NCI-H2081 treated with DMSO at 0.1 percent for 48 hours (cell line): ENCODE measurements at regions not wholly inside any gene's neighbourhood (a gene's known extent, or its start where the extent isn't known, plus 50 kb on each side); places are given as distances from the start of the nearest gene placed in this dataset.

Experiments used
- DNase-seq: peaks from one replicate; lab custom pipeline; 2025; lab: John Stamatoyannopoulos, UW

- no peak for DNase-seq
Observed at GRCh38 chr17:56648321-56648720, 54.8 kb downstream of the NOG start.

GRCh38 chr17:56648806-56649205 is 55.3 kb downstream of the NOG start:
- no peak for DNase-seq

GRCh38 chr17:56652628-56653027 is 59.1 kb downstream of the NOG start:
- no peak for DNase-seq

- DNase-seq: no peak
Observed at GRCh38 chr17:56653877-56654276, 60.4 kb downstream of the NOG start.

- no peak for DNase-seq
Observed at GRCh38 chr17:56656701-56657327, 63.3 kb downstream of the NOG start.

GRCh38 chr17:56658648-56659047 is 65.1 kb downstream of the NOG start:
- DNase-seq: no peak

- DNase-seq: no peak
Observed at GRCh38 chr17:56659622-56660021, 66.1 kb downstream of the NOG start.

GRCh38 chr17:56661906-56662305 is 68.4 kb downstream of the NOG start:
- DNase-seq: no peak

- no peak for DNase-seq
Observed at GRCh38 chr17:56665864-56666263, 72.4 kb downstream of the NOG start.

GRCh38 chr17:56667925-56668458 is 74.5 kb downstream of the NOG start:
- no peak for DNase-seq

GRCh38 chr17:56672195-56672594 is 78.7 kb downstream of the NOG start:
- DNase-seq: no peak

- DNase-seq: no peak
Observed at GRCh38 chr17:56674401-56674925, 81.0 kb downstream of the NOG start.

GRCh38 chr17:56675876-56676660 is 82.6 kb downstream of the NOG start:
- no peak for DNase-seq

- DNase-seq: no peak
Observed at GRCh38 chr17:56676810-56677209, 83.3 kb downstream of the NOG start.

GRCh38 chr17:56678249-56679114 is 85.0 kb downstream of the NOG start:
- no peak for DNase-seq

GRCh38 chr17:56679115-56679776 is 85.7 kb downstream of the NOG start:
- DNase-seq: no peak

GRCh38 chr17:56679777-56680422 is 86.4 kb downstream of the NOG start:
- no peak for DNase-seq

GRCh38 chr17:56680676-56681075 is 87.2 kb downstream of the NOG start:
- DNase-seq: no peak

GRCh38 chr17:56681561-56682266 is 88.2 kb downstream of the NOG start:
- no peak for DNase-seq

- DNase-seq: no peak
Observed at GRCh38 chr17:56688151-56688550, 94.7 kb downstream of the NOG start.
